T1000 (cell line): ENCODE measurements at regions not wholly inside any gene's neighbourhood (a gene's known extent, or its start where the extent isn't known, plus 50 kb on each side); places are given as distances from the start of the nearest gene placed in this dataset.
"Not testable (repeated sequence)": the region's sequence is repeated elsewhere in the genome, so short reads cannot be mapped to it uniquely, and the experiment has no call there.

Source experiments
- DNase-seq: peaks from one replicate; lab custom pipeline; 2025; ENCODE audit warnings: mixed read lengths; lab: John Stamatoyannopoulos, UW

- no peak for DNase-seq
Measured at GRCh38 chr6:104506429-104506828, 353.3 kb downstream of the HACE1 start.

DNA sequence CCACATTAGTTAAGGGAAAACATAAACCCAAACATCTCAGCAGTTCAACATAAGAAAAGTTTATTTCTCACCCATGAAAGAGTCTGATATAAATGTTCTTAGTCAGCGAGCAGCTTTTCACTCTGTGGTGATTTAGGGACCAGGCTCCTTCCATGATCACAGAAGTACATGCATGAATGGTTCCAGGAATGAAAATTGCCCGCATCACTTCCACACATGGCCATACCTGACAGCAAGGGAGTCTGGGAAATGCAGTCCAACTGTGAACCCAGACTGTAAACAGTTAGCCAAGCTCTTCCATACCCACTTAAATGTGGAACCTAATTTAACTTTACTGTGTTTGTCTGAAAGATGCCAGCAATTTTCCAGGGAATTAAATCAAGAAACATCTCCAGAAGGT, 353.9 kb downstream of the HACE1 start:
- DNase-seq: no peak

DNA sequence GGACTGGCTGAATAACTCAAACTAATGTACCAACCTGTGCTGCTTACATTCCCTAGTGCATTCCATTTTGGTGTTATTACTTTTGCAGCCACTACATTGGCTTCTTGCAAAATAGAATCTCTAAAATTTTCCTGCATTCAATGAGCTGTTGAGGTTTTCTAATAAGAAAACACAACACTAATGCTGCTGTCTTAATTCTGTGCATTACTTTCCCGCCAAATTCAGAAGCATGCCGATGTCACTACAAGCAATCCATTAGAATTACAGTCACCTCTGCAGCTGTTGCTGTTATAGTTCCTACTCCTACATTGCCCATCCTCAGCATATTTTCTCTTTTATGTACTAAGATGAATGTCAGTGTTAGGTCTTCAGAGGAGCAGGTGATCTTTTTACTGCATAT, 359.5 kb downstream of the HACE1 start:
- no peak for DNase-seq

DNA sequence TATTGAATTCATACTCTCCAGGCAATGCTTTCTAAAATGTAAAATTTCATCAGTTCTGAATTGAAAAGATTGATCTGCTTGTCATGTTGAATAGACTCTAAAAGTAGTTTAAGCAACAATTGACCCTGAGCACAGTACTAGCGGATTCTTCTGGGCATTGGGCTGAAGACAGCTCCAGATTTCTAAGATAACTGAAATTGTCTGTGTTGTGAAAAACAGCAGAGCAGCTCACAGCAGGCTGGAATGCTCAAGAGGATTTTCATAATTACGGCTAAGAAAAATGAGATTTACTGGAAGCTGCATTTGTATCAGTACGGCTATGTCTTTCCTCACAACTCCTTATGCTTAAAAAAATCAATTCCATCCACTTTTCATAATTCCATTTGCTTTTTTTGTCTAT, 373.7 kb downstream of the HACE1 start:
- DNase-seq: no peak

DNA sequence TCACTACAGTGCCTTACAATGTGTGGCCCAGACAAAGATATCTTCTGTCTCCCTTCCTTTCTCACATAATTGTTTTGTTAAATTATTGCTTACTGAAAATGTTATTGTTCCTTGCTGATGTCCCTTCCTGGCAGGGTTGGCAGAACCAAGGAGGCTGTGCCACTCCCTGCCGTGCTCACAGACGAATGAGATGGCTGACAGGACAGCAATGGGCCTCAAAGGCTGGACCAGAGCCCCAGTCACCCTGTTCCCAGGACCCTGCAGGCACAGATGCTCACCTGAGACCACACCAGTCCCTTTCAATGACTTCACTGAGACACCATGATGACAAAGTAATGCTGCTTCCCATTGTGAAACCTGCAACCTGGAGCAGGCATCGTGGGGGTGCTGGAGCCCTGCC, 375.1 kb downstream of the HACE1 start:
- DNase-seq: no peak

DNA sequence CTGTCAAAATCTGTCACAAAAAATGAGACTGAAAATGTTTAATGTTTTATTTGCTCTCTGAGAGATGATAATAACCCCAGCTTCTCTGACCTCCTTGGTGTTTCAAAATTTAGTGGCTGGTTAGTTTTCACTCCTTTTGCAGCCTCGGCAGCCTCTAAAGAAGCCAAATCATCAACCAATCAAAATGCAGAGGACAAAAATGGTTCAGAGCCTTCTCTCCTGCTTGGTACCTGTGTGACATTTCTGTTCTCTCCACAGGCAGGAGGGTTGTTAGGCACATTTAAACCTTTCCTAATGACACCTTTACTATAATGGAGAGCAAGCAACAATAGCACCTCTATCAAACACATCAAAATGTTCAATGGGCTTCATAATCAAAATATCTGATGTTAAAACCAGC, 375.5 kb downstream of the HACE1 start:
- DNase-seq: no peak

DNA sequence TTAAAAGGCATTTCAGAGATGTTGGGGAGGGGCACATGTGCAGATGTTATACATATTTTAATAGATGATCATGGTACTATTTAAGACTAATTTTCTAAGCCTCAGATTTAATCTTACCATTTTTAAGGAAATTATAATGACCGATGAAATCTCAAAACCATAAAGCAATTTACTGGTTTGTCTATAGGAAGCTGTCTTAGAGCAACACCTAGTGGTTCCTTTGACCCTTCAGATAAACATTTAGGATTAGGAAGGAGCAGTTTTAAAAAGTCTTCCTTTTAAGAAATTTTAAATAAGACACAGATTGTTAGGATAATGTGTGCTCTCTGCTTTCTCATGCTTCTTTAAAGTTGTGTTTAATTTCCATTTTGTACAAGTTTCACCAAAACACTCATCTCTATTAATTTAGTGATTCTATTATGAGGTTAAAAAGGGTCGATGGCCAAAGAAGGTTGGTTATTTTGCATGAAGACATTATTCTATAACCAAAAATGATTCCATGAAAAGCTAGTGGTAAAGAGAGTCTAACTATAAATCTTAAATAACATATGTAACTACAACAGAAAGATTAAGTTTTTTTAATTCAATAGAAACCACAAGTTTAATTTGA, 376.4 kb downstream of the HACE1 start:
- no peak for DNase-seq

GRCh38 chr6:104477569-104477968, 382.1 kb downstream of the HACE1 start:
- DNase-seq: no peak

GRCh38 chr6:104473021-104473429, 386.7 kb downstream of the HACE1 start:
- DNase-seq: no peak

DNA sequence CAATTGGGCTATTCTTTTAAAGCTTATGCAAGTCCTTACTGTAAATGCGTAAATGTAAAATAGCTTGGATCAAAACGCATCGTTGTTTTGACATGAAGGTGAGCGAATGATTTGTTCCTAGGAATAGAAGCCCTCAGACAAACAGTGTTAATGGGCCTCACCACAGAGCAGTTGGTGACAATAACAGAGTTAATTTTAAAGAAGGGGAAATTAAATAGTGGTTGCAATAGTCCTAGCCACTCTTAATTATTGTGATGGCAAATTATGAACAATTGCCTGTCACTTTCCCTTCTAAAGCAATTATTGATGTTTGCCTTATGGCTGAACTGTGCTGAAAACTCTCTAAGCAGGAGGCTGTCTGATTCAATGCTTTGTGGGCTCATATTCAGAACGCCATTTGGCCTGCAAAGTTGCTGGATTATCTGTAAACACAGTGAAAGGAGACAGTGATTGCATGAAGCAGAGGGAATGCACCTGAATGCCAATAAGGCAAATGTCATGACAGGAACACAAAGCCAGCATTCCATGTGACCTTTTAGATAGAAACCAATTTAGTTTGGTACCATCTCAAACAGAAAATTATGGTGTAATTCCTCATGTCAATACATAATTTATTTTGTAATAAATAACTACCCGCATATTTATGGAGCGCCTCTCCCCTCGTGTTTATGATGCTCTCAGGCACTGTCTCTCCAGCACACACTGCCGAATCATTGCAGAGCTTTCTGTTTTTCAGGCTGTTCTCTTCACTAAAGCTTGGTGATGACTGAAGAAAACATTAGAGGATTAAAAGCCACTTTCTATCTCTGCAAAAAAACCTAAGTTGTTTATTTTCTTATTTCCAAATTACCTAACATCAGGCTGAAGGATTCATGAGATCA, 387.5 kb downstream of the HACE1 start:
- DNase-seq: no peak

- DNase-seq: no peak
Measured at GRCh38 chr6:104466306-104466705, 393.4 kb downstream of the HACE1 start.

- DNase-seq: no peak
Measured at GRCh38 chr6:104462811-104463599, 396.7 kb downstream of the HACE1 start.

DNA sequence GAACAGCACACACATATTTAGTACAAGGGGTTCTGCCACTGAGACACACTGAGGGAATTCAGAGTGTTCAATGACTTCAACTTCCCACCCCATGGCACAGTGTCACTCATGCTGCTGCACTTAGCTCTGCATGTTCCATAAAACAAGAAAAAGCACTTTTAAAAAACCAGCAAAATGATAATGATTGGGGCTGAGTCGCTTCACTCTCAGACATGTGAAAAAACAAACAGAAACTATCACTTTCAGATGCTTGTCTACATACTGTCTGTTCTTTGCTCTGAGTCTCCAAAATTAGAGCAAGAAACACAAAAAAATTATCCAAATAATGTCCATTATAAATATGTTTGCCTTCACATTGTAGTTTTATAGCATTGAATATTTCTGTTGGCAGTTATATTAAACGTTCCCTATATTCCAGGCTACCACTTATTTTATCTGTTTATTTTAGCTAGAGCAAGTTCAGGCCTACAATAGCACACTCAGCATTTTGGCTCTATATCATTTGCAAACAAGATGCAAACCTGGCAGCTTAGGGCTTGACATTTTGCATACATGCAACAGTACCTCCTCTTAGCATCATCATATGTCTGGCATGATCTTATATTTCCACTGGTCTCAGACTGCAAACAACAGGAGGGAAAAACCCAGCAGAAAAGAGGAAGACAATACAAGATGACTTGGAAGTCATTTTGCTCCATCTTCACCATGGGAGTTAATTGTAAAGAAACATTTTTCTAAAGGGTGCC, 398.8 kb downstream of the HACE1 start:
- DNase-seq: no peak

GRCh38 chr6:104459543-104459942, 400.2 kb downstream of the HACE1 start:
- no peak for DNase-seq

GRCh38 chr6:104449918-104450317, 409.8 kb downstream of the HACE1 start:
- no peak for DNase-seq

DNA sequence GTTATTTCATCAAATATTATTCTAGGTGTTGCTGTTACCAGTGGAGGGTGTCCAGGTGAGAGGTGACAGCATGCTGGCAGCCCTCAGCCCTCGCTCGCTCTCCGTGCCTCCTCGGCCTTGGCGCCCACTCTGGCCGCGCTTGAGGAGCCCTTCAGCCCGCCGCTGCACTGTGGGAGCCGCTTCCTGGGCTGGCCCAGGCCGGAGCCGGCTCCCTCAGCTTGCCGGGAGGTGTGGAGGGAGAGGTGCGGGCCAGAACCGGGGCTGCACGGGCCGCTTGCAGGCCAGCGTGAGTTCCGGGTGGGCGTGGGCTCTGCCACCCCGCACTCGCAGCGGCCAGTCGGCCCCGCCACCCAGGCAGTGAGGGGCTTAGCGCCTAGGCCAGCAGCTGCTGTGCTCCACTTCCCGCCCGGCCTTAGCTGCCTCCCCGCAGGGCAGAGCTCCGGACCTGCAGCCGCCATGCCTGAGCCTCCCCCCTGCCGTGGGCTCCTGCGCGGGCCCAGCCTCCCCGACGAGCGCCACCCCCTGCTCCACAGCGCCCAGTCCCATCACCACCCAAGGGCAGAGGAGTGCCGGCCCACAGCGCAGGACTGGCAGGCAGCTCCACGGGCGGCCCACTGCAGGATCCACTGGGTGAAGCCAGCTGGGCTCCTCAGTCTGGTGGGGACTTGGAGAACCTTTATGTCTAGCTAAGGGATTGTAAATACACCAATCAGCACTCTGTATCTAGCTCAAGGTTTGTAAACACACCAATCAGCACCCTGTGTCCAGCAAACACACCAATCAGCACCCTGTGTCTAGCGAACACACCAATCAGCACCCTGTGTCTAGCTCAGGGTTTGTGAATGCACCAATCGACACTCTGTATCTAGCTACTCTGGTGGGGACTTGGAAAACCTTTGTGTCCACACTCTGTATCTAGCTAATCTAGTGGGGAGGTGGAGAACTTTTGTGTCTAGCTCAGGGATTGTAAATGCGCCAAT, 413.3 kb downstream of the HACE1 start:
- not testable (repeated sequence) for DNase-seq

- no peak for DNase-seq
Measured at GRCh38 chr6:104434519-104434918, 425.2 kb downstream of the HACE1 start.

GRCh38 chr6:104431096-104431495, 428.6 kb downstream of the HACE1 start:
- no peak for DNase-seq

GRCh38 chr6:104428184-104428583, 431.5 kb downstream of the HACE1 start:
- no peak for DNase-seq

DNA sequence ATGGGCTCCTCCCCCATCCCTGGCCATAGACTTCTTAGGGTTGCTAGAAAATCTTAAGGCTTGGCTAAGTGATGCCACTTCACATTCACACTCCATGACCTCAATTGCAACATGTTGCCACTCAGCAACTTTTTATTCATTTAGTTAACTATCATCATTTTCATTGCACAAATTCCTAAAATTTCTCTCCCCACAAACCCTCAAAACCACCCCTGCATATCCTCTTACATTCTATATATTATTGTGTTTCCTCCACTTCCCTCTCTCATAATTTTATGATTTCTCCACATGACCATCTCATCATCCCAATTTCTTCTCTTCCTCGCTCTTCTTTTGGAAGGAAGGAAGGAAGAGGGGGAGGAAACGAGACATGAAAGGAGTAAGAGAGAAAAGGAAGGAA, 436.0 kb downstream of the HACE1 start:
- no peak for DNase-seq

DNA sequence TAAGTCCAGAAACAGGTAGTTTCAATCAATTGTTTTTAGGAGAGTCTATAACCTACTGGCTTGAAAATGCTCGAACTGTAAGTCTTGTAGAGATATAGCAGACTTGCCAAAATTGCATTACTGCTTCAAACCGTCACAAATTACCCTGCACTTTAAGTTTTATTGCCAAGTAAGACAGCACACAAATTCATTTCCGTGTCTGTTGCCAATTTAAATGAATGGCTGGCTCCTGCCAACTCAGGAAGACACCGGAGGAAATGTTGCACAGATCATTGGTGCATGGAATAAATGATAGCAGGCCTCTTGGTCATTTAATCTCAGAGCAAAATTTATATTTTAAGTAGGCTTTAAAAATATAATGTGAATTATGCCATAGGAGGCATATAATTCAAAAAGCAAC, 438.1 kb downstream of the HACE1 start:
- DNase-seq: no peak
